SJSA1 (cell line): ENCODE measurements at regions not wholly inside any gene's neighbourhood (a gene's known extent, or its start where the extent isn't known, plus 50 kb on each side); places are given as distances from the start of the nearest gene placed in this dataset.
A peak's percentile ranks its signal among the peaks of the same experiment; 100 is the strongest.

Experiments used
- DNase-seq, 2 experiments: peaks; one replicate each; pipeline ENCODE4 v3.0.0-alpha.2; 2015 to 2020; ENCODE audit warnings: low spot score in 2 of 2, low read depth in 1 of 2
- H3K27ac ChIP-seq: fragments of 250-450 bp; sonication (Bioruptor Pico); 2 replicates; pipeline ENCODE4 v1.5.1; 2020; ENCODE audit warnings: mild to moderate bottlenecking, moderate library complexity
- H3K27me3 ChIP-seq: fragments of 250-450 bp; sonication (Bioruptor Pico); replicated peaks from 2 replicates; pipeline ENCODE4 v1.5.1; 2020; ENCODE audit warnings: mild to moderate bottlenecking, moderate library complexity
- H3K36me3 ChIP-seq: fragments of 250-450 bp; sonication (Bioruptor Pico); 2 replicates; pipeline ENCODE4 v1.5.1; 2020; ENCODE audit warnings: mild to moderate bottlenecking
- H3K4me1 ChIP-seq: fragments of 250-450 bp; sonication (Bioruptor Pico); replicated peaks from 2 replicates; pipeline ENCODE4 v1.6.1; 2021; ENCODE audit warnings: mild to moderate bottlenecking
- H3K4me3 ChIP-seq: fragments of 250-450 bp; sonication (Bioruptor Pico); 2 replicates; pipeline ENCODE4 v1.5.1; 2020; ENCODE audit warnings: mild to moderate bottlenecking
- H3K9me3 ChIP-seq: fragments of 250-450 bp; sonication (Bioruptor Pico); replicated peaks from 2 replicates; pipeline ENCODE4 v1.5.1; 2020; ENCODE audit warnings: mild to moderate bottlenecking

- H3K4me1 ChIP-seq, result peaks cover 10% of the 10 kb centered on the region
- no peak overlapping the region for H3K27ac ChIP-seq
- no peaks in the 10 kb centered on the region for H3K27me3 ChIP-seq
- H3K36me3 ChIP-seq, result no peaks in the 10 kb centered on the region
- no peaks in the 10 kb centered on the region for H3K9me3 ChIP-seq
- H3K4me3 ChIP-seq, result no peak overlapping the region
- DNase-seq, result no peak
Measured at GRCh38 chr18:21162786-21163185, 51.2 kb upstream of the ROCK1 start.

- Histone ChIP-seq H3K36me3 (no peaks in the 10 kb centered on the region), H3K4me3 (no peak overlapping the region), H3K27ac (peak overlapping the region; percentile 38), H3K4me1 (peaks cover 10% of the 10 kb centered on the region), H3K27me3 (no peaks in the 10 kb centered on the region), H3K9me3 (no peaks in the 10 kb centered on the region)
- peak in 1 of 2 experiments; percentile 56 for DNase-seq
Measured at GRCh38 chr18:21163647-21164547, 52.3 kb upstream of the ROCK1 start.

- no peak overlapping the region for H3K4me3 ChIP-seq
- no peaks in the 10 kb centered on the region for H3K36me3 ChIP-seq
- no peaks in the 10 kb centered on the region for H3K9me3 ChIP-seq
- H3K27ac ChIP-seq, result peak overlapping the region; percentile 38
- DNase-seq, result no peak
- H3K4me1 ChIP-seq, result peaks cover 10% of the 10 kb centered on the region
- no peaks in the 10 kb centered on the region for H3K27me3 ChIP-seq
Measured at GRCh38 chr18:21164548-21165095, 53.0 kb upstream of the ROCK1 start.

- Histone ChIP-seq H3K9me3 (no peaks in the 10 kb centered on the region), H3K4me3 (no peak overlapping the region), H3K4me1 (peaks cover 10% of the 10 kb centered on the region), H3K27ac (no peak overlapping the region), H3K27me3 (no peaks in the 10 kb centered on the region), H3K36me3 (no peaks in the 10 kb centered on the region)
- DNase-seq, result no peak
Measured at GRCh38 chr18:21167641-21168377, 56.2 kb upstream of the ROCK1 start.

GRCh38 chr18:21168880-21169279 is 57.3 kb upstream of the ROCK1 start:
- Histone ChIP-seq H3K36me3 (no peaks in the 10 kb centered on the region), H3K4me1 (0 out of 2 replicates have a peak, but pooled peaks cover 6% of the 10 kb centered on the region), H3K9me3 (no peaks in the 10 kb centered on the region), H3K4me3 (no peak overlapping the region), H3K27ac (no peak overlapping the region), H3K27me3 (no peaks in the 10 kb centered on the region)
- DNase-seq, result no peak

GRCh38 chr18:21177822-21178221 is 64.2 kb upstream of the GREB1L start:
- no peak for DNase-seq
- Histone ChIP-seq H3K36me3 (no peaks in the 10 kb centered on the region), H3K4me3 (no peak overlapping the region), H3K9me3 (no peaks in the 10 kb centered on the region), H3K4me1 (no peaks in the 10 kb centered on the region), H3K27ac (no peak overlapping the region), H3K27me3 (no peaks in the 10 kb centered on the region)

GRCh38 chr18:21179590-21180220 is 62.3 kb upstream of the GREB1L start:
- H3K27ac ChIP-seq, result no peak overlapping the region
- no peaks in the 10 kb centered on the region for H3K36me3 ChIP-seq
- H3K4me1 ChIP-seq, result no peaks in the 10 kb centered on the region
- no peak overlapping the region for H3K4me3 ChIP-seq
- H3K27me3 ChIP-seq, result no peaks in the 10 kb centered on the region
- peak; percentile 52 to 56 for DNase-seq
- no peaks in the 10 kb centered on the region for H3K9me3 ChIP-seq

GRCh38 chr18:21180588-21180987 is 61.4 kb upstream of the GREB1L start:
- Histone ChIP-seq H3K36me3 (no peaks in the 10 kb centered on the region), H3K4me1 (no peaks in the 10 kb centered on the region), H3K27ac (no peak overlapping the region), H3K4me3 (no peak overlapping the region), H3K27me3 (no peaks in the 10 kb centered on the region), H3K9me3 (no peaks in the 10 kb centered on the region)
- DNase-seq, result no peak

GRCh38 chr18:21181766-21182165 is 60.3 kb upstream of the GREB1L start:
- Histone ChIP-seq H3K36me3 (no peaks in the 10 kb centered on the region), H3K27me3 (no peaks in the 10 kb centered on the region)
- no peak for DNase-seq

GRCh38 chr18:21183670-21184069 is 58.4 kb upstream of the GREB1L start:
- DNase-seq, result no peak

More at GRCh38 chr18:21181766-21182165, 60.3 kb upstream of the GREB1L start:
- Histone ChIP-seq H3K4me1 (no peaks in the 10 kb centered on the region), H3K27ac (no peak overlapping the region), H3K4me3 (no peak overlapping the region), H3K9me3 (no peaks in the 10 kb centered on the region)

GRCh38 chr18:21184396-21184996 is 57.5 kb upstream of the GREB1L start:
- DNase-seq, result no peak
- H3K27me3 ChIP-seq, result no peaks in the 10 kb centered on the region
- H3K9me3 ChIP-seq, result no peaks in the 10 kb centered on the region
- no peak overlapping the region for H3K4me3 ChIP-seq
- H3K27ac ChIP-seq, result no peak overlapping the region
- no peaks in the 10 kb centered on the region for H3K4me1 ChIP-seq
- H3K36me3 ChIP-seq, result no peaks in the 10 kb centered on the region

More at GRCh38 chr18:21183670-21184069, 58.4 kb upstream of the GREB1L start:
- Histone ChIP-seq H3K36me3 (no peaks in the 10 kb centered on the region), H3K27ac (no peak overlapping the region), H3K4me1 (no peaks in the 10 kb centered on the region), H3K9me3 (no peaks in the 10 kb centered on the region), H3K27me3 (no peaks in the 10 kb centered on the region), H3K4me3 (no peak overlapping the region)

GRCh38 chr18:21187886-21188285 is 54.1 kb upstream of the GREB1L start:
- H3K4me3 ChIP-seq, result no peak overlapping the region
- H3K27me3 ChIP-seq, result no peaks in the 10 kb centered on the region
- H3K9me3 ChIP-seq, result no peaks in the 10 kb centered on the region
- H3K36me3 ChIP-seq, result no peaks in the 10 kb centered on the region
- H3K4me1 ChIP-seq, result no peaks in the 10 kb centered on the region
- no peak overlapping the region for H3K27ac ChIP-seq
- DNase-seq, result no peak

GRCh38 chr18:21191596-21192307 is 50.3 kb upstream of the GREB1L start:
- Histone ChIP-seq H3K36me3 (no peaks in the 10 kb centered on the region), H3K27me3 (peaks cover 2% of the 10 kb centered on the region), H3K27ac (no peak overlapping the region), H3K9me3 (no peaks in the 10 kb centered on the region), H3K4me3 (no peak overlapping the region), H3K4me1 (no peaks in the 10 kb centered on the region)
- DNase-seq, result peak; percentile 12 to 47
